Stimulated activated effector memory CD8-positive, alpha-beta T cell treated with anti-CD3 and anti-CD28 coated beads, Interleukin-12 subunit alpha, Interleukin-12 subunit beta, amount 100 ng/mL, for 72 hours (primary cell): ENCODE measurements at regions not wholly inside any gene's neighbourhood (a gene's known extent, or its start where the extent isn't known, plus 50 kb on each side); places are given as distances from the start of the nearest gene placed in this dataset.
A peak's percentile ranks its signal among the peaks of the same experiment; 100 is the strongest.

ENCODE experiments used
- ATAC-seq: fragments of 150-1000 bp; cut with Tn5 transposase; 2 replicates; pipeline ENCODE4 v1.10.0; 2021
- DNase-seq, 2 donors: peaks; one replicate each; pipeline ENCODE4 v3.0.0; 2021 to 2022; ENCODE audit warnings: low spot score in 2 of 2
- H3K27ac Mint-ChIP-seq: one replicate; pipeline ENCODE4 v1.8.0; 2022; ENCODE audit warnings: mild to moderate bottlenecking, mixed read lengths
- H3K36me3 Mint-ChIP-seq: one replicate; pipeline ENCODE4 v1.8.0; 2022; ENCODE audit warnings: mild to moderate bottlenecking, mixed read lengths
- H3K4me1 Mint-ChIP-seq: one replicate; pipeline ENCODE4 v1.8.0; 2022; ENCODE audit warnings: mixed read lengths
- H3K4me3 Mint-ChIP-seq: one replicate; pipeline ENCODE4 v1.8.0; 2022; ENCODE audit warnings: mild to moderate bottlenecking, mixed read lengths
- H3K9me3 Mint-ChIP-seq: one replicate; pipeline ENCODE4 v1.8.0; 2022; ENCODE audit warnings: mixed read lengths

DNA sequence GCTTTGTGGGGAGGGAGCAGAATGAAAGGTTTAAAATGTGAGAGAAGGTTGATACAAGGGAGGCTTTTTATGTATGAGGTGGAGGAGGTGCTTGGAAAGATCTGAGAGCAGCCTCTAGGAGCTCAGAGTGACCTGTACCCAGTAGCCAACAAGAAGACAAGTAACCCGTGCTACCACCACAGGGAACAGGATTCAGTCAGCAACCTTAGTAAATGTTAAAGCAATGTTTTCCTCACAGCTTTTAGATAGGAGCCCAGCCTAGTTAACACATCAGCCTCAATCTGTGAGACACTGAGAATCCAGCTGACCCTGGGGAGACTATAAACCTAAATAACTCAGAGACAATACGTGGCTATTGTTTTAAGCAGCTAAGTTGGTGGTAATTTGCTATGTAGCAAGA lies 194.9 kb upstream of the NT5C1B start:
- Mint-ChIP-seq H3K4me1 (no peaks in the 10 kb centered on the region), H3K9me3 (no peaks in the 10 kb centered on the region), H3K27ac (no peak overlapping the region), H3K4me3 (no peak overlapping the region), H3K36me3 (no peaks in the 10 kb centered on the region)
- ATAC-seq (no peak), DNase-seq (no peak)

DNA sequence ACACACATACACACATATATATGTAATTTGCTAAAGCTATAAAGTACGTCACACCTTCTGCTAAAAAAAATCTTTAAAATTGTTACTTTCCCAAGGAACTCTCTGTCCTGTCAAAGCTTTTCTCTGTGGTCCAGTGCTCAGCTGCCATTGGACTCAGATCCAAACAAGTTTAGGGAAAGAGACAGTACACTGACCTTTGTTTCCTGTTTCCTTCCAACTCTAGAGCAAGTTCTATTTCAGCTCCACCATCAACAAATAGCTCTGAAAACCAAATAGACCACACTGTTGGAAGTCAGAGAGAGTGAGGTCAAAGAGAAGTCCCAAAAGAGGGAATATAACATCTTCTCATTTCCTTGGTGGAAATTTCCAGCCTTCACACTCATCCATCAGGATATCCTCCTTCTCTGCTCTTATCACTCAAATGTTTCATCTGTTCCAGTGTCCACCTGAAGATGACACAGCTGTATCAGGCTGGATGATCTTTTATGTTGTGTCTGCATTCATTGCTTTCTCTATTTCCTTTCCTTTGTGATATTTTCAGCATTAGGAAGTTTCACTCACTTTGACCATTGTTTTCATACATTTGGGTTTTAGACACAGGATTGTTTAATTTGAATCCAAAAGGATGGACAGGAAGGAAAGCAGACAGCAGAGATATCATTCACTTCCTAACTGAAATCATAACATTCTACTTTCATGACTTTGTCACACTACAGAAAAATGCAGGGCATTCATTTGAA lies 192.3 kb upstream of the NT5C1B start:
- DNase-seq (no peak), ATAC-seq (no peak)
- Mint-ChIP-seq H3K27ac (no peak overlapping the region), H3K4me3 (no peak overlapping the region), H3K9me3 (no peaks in the 10 kb centered on the region), H3K36me3 (no peaks in the 10 kb centered on the region), H3K4me1 (no peaks in the 10 kb centered on the region)

DNA sequence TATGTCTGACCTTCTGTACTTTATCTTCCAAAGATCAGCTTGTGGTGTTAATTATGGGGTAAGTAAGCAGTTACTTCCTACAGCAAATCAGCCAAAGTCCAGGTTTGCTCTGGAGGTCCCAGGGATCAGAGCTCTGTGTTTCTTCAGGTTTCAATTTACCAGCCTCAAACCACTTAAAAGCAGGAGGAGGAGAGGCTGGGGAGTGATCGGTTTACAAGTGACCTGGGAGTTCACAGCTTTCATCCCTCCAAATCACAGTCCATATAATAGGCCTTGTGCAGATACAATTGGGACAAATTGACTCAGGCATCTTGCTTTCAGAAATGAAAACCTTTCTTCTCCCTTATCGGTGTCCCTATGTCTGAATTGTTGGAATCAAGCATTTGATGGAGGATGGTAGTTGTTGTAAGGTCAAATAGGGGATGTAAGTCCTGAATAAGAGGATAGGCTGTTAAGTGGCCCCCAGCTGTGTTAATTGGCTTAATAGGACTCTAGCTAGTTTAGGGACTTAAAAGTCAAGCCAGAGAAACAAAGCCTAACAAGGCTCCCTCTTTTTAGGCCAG lies 188.0 kb upstream of the NT5C1B start:
- H3K4me1 Mint-ChIP-seq: no peaks in the 10 kb centered on the region

DNA sequence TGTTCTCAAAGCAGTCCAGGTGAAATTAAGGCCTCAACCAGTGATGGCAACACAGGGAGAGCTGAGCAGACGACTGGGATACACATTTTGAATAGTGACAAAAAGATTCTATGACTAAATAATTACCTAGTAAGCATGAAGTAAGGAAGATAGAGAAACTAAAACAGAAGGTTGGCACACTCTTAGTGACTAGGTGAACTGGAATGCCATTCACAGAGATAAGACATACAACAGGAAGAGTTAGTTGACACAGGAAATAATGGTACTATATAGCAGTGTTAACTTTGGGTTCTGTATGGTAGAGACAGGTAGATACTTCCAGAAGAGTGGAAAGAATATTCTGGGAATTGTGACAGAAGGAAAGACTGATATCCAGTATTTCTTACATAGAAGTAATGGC lies 181.8 kb upstream of the NT5C1B start:
- Mint-ChIP-seq H3K9me3 (peaks cover 6% of the 10 kb centered on the region), H3K36me3 (no peaks in the 10 kb centered on the region), H3K27ac (no peak overlapping the region), H3K4me1 (no peaks in the 10 kb centered on the region), H3K4me3 (no peak overlapping the region)
- DNase-seq (no peak), ATAC-seq (no peak)

More for the DNA sequence above, 188.0 kb upstream of the NT5C1B start:
- ATAC-seq (no peak), DNase-seq (no peak)
- Mint-ChIP-seq H3K4me3 (no peak overlapping the region), H3K27ac (no peak overlapping the region), H3K36me3 (no peaks in the 10 kb centered on the region), H3K9me3 (no peaks in the 10 kb centered on the region)

- Mint-ChIP-seq H3K4me3 (no peak overlapping the region), H3K4me1 (no peaks in the 10 kb centered on the region), H3K9me3 (peaks cover 9% of the 10 kb centered on the region), H3K27ac (no peak overlapping the region), H3K36me3 (no peaks in the 10 kb centered on the region)
- ATAC-seq (no peak), DNase-seq (no peak)
These were observed 174.0 kb upstream of the NT5C1B start for GRCh38 chr2:18763338-18763737.

DNA sequence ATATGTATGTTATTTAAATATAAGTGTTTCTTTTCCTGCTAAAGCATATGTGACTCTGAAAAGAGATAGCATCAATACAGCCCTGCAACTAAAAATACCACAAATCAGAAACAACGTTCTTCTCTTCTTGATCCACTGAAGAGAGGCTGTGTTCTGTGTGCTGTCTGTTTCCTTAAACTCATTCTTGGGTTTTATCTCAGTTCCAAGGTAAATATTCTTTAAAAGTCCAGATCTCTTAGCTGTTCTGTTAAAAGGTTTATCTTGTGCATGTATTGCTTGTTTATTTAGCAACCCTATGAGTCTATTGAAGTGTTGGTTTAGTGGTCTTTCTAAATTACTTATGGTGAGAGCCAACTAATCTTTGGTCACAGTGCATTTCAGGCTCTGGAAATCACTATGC lies 173.3 kb upstream of the NT5C1B start:
- Mint-ChIP-seq H3K4me3 (no peak overlapping the region), H3K9me3 (peaks cover 7% of the 10 kb centered on the region), H3K4me1 (no peaks in the 10 kb centered on the region), H3K36me3 (no peaks in the 10 kb centered on the region), H3K27ac (no peak overlapping the region)
- DNase-seq (no peak), ATAC-seq (no peak)

- Mint-ChIP-seq H3K4me3 (no peak overlapping the region), H3K27ac (no peak overlapping the region), H3K9me3 (no peaks in the 10 kb centered on the region), H3K36me3 (no peaks in the 10 kb centered on the region), H3K4me1 (no peaks in the 10 kb centered on the region)
- DNase-seq (no peak), ATAC-seq (no peak)
These were observed 164.9 kb upstream of the NT5C1B start for GRCh38 chr2:18754286-18754685.

GRCh38 chr2:18753722-18754121 lies 164.4 kb upstream of the NT5C1B start:
- ATAC-seq: no peak

DNA sequence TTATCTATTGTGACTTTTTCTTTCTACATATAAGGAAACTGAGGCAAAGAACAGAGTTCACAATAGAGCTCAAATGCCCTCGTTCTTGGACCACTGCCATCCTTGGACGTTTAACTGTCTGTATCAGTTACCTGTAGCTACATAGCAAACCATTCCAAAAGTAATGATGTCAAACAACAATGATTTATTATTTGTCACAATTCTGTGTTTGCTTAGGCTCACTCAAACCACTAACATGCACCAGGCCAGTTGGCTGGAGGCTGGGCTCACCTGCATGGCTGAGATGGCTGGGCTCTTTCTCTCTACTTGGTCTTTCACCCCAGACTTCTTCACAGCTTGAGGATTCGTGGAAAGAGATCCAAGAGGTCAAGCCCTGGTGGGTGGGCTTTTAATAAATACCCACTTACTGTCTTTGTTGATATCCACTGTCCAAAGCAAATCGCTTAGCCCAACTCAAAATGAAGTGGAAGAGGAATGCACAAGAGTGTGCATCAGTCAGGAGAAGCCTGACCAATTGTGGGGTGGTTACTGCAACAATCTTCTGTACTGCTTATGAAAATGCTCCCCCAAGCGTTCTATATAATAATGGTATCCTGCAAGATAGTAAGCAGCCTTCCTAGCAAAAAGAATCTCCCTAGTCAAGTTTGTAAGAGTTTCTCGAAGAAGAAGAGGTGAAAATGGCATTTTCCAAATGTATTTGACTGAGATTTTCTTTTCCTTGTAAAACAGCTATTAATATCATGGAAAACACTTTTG lies 163.5 kb upstream of the NT5C1B start:
- Mint-ChIP-seq H3K27ac (no peak overlapping the region), H3K9me3 (no peaks in the 10 kb centered on the region), H3K4me1 (no peaks in the 10 kb centered on the region), H3K4me3 (no peak overlapping the region), H3K36me3 (no peaks in the 10 kb centered on the region)
- ATAC-seq (peak; percentile 19), DNase-seq (no peak)

More at GRCh38 chr2:18753722-18754121, 164.4 kb upstream of the NT5C1B start:
- H3K4me1 Mint-ChIP-seq: no peaks in the 10 kb centered on the region
- H3K36me3 Mint-ChIP-seq: no peaks in the 10 kb centered on the region
- no peak for DNase-seq
- H3K27ac Mint-ChIP-seq: no peak overlapping the region
- H3K4me3 Mint-ChIP-seq: no peak overlapping the region
- no peaks in the 10 kb centered on the region for H3K9me3 Mint-ChIP-seq

GRCh38 chr2:18752022-18752493 lies 162.7 kb upstream of the NT5C1B start:
- H3K4me1 Mint-ChIP-seq: no peaks in the 10 kb centered on the region
- DNase-seq (no peak), ATAC-seq (no peak)
- H3K27ac Mint-ChIP-seq: no peak overlapping the region
- H3K9me3 Mint-ChIP-seq: no peaks in the 10 kb centered on the region
- no peaks in the 10 kb centered on the region for H3K36me3 Mint-ChIP-seq
- H3K4me3 Mint-ChIP-seq: no peak overlapping the region

DNA sequence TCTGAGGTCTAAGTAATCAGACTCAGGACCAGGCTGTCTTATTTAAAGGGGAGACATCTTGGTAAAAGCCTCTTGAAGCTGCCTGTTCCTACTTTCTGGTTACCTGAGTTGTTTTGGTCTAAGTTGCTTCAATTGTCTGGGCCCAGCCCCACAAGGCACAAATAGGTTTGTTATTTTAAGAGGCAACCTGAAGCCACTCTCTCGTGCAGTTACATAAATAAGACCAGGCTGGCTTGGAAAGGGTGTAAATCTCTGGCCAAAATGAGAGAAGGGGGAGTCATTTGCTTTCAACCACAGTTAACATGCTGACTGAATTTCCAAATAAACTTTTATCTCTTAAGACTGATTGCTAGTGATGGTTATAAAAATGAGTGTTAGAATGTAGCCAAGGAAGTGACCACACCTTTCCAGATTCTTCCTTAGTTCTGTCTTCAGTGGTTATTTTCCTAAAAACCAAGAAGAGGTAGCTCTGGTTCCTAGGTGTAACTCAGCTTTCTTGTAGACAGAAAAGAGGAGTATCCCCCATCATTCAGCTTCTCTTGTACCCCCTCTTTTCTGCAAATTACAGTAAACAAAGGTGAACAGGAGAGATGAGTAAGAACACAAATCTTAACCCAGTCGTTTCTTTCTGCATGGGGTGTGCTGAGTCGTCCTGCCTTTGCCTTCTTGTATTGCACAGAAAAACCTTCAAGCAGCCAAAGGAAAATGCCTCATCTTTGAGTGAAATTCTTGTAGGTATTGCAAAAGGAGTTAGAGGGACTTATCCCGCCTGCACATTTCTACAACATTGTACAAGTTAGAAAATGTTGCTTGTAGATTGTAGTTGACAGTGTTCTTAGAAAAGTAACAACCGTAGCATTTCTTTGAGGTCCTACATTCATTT lies 161.5 kb upstream of the NT5C1B start:
- DNase-seq: no peak
- Mint-ChIP-seq H3K9me3 (no peaks in the 10 kb centered on the region), H3K27ac (no peak overlapping the region), H3K36me3 (no peaks in the 10 kb centered on the region), H3K4me3 (no peak overlapping the region), H3K4me1 (no peaks in the 10 kb centered on the region)
- no peak for ATAC-seq

GRCh38 chr2:18749912-18750526 lies 160.7 kb upstream of the NT5C1B start:
- Mint-ChIP-seq H3K36me3 (no peaks in the 10 kb centered on the region), H3K9me3 (no peaks in the 10 kb centered on the region), H3K27ac (no peak overlapping the region), H3K4me1 (no peaks in the 10 kb centered on the region), H3K4me3 (no peak overlapping the region)
- DNase-seq: peak; percentile 5 to 52
- ATAC-seq: no peak

GRCh38 chr2:18745431-18746272 lies 156.3 kb upstream of the NT5C1B start:
- no peak for ATAC-seq
- Mint-ChIP-seq H3K4me3 (no peak overlapping the region), H3K36me3 (no peaks in the 10 kb centered on the region), H3K4me1 (no peaks in the 10 kb centered on the region), H3K9me3 (no peaks in the 10 kb centered on the region), H3K27ac (no peak overlapping the region)
- DNase-seq: no peak
